Left lobe of liver (tissue), 2 donors: ENCODE measurements at regions not wholly inside any gene's neighbourhood (a gene's known extent, or its start where the extent isn't known, plus 50 kb on each side); places are given as distances from the start of the nearest gene placed in this dataset.
A peak's percentile ranks its signal among the peaks of the same experiment; 100 is the strongest.

Experiments
- ATAC-seq: fragments of 200-7000 bp; cut with Tn5 transposase; one replicate; pipeline ENCODE4 v1.9.1; 2020; ENCODE audit warnings: mild to moderate bottlenecking, moderate library complexity
- DNase-seq: peaks from one replicate; pipeline ENCODE4 v3.0.0-alpha.2; 2020; ENCODE audit warnings: low spot score
- donor health status: DM: no; HTN: no; CAD: no; lungs with moderate emphysema.
- donor health status: DM: no; HTN: yes; CAD: no.

DNA sequence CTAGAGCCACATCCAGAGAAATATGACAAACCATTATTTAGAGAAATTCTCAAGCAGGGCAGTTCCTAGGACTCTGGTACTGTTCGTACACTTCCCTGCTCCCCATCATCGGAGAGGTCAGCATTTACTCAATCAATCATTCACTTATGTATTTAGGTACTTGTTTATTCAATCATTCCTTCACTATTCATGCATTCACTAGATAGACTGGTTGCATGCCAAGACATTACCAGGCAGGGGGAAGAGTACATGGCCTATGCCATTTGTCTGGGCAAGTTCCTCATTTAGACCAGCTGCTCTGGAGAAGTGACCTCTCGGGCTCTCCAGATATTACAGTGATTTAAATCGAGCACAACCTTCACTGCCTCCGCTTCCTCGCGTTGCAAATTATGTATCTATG, 603.4 kb downstream of the KCNJ2 start:
- DNase-seq (no peak), ATAC-seq (no peak)

GRCh38 chr17:70773258-70773657, 603.9 kb downstream of the KCNJ2 start:
- ATAC-seq (no peak), DNase-seq (no peak)

DNA sequence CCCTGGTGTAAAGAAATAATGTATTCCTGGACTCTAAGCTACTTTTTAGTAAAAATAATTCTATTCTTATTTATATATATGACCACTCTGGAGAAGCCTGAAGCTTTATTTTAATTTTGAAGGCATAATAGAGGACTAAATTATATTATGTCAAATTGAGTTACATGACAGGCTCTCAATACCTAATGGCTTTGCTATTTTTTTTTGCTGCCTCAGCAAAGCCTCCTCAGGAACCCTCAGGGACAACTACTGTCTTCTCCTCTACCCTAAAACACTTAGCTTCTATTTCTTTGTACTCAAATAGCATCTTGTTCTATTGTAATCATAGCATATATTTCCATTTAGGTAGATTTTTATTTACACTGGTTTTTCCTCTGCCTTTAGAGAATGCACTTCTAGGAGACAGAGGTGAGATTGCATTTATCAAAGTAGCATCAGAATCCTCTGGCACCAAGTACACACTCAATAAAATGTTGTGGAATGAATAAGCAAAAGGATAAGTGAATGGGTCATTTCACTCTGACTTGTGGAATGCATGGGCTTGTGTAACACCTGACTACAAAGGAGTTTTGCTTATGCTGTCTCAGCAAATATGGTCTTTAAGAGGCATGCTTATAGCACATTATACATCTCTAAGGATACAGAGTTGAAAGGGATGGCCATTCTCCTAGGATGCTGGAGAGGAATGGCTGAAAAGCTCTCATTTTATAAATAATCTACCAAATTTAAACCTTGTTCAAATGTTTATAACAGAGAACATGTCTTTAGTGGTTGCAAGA, 605.2 kb downstream of the KCNJ2 start:
- DNase-seq (no peak), ATAC-seq (no peak)

GRCh38 chr17:70775679-70776078, 606.3 kb downstream of the KCNJ2 start:
- no peak for DNase-seq

DNA sequence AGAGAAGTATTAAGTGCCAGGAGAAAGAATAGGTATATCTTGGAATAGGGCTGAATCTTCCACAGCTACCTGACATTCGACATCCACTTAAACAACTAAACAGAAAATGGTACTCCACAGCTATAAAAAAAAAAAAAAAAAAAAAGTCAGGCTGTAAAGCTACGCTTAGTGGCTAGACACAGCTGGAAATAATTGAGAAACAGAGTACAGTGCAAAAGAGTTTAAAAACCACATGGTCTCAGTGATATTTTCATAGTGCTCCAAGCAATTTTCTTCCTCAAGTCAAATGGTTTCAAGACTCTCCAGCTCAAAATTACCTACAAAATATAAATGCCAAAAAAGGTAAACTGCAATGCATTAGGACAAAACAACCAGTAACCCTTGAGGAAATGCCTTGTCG, 607.1 kb downstream of the KCNJ2 start:
- no peak for ATAC-seq

More at GRCh38 chr17:70775679-70776078, 606.3 kb downstream of the KCNJ2 start:
- no peak for ATAC-seq

GRCh38 chr17:70780031-70780430, 610.7 kb downstream of the KCNJ2 start:
- DNase-seq (no peak), ATAC-seq (no peak)

More for the DNA sequence above, 607.1 kb downstream of the KCNJ2 start:
- no peak for DNase-seq

DNA sequence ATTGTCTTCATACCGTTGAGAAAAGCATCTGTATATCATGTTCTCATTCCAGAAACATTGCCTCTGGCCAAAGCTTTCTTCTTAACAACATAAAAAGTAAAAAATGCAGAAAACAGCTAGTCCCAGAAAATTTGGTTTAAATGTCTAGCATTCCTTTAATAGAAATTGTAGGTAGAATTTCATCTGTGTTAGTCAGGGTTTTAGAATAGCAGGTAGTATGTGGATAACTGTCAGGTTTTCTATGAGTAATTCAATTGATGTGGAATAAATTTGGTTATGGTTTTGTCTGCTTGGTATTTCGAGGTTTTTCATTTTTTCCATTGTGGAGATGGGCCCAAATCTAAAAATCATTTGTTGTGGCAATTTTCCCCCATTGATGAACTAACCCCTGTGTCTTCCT, 616.7 kb downstream of the KCNJ2 start:
- DNase-seq = no peak
- no peak for ATAC-seq

DNA sequence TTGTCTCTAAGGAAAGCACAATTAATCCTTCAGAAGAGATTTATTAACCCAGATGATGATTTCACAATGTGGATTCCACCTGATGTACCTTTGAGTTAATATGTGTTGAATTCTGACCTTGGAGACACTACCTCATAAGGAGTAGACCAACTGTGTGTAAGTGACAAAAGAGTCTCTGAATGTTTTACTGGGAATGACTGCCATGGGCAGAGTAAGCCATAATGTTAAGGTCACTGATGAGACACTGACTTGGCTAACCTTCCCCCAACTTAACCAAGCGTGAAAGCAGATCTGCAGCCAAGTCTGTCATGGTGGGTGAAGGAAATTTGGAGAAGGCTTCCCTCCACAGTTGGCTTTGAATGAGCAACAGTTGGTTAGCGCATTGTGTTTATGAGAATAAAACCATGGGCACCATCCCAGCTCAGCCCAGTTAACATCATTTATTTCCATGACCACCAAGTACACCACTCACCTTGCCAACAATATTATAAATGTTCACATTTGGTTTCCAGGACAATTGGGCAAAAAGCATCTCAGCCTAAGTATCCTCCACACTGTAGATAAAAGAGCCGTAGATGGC, 618.5 kb downstream of the KCNJ2 start:
- no peak for ATAC-seq
- DNase-seq = no peak

- no peak for ATAC-seq
Observed at GRCh38 chr17:70791748-70792443, 622.6 kb downstream of the KCNJ2 start.

GRCh38 chr17:70794738-70795137, 625.4 kb downstream of the KCNJ2 start:
- DNase-seq (no peak), ATAC-seq (peak; percentile 60)

More at GRCh38 chr17:70791748-70792443, 622.6 kb downstream of the KCNJ2 start:
- no peak for DNase-seq

GRCh38 chr17:70795620-70796019, 626.3 kb downstream of the KCNJ2 start:
- DNase-seq (no peak), ATAC-seq (no peak)

- ATAC-seq = no peak
- DNase-seq = no peak
Observed at GRCh38 chr17:70796757-70797156, 627.4 kb downstream of the KCNJ2 start.

DNA sequence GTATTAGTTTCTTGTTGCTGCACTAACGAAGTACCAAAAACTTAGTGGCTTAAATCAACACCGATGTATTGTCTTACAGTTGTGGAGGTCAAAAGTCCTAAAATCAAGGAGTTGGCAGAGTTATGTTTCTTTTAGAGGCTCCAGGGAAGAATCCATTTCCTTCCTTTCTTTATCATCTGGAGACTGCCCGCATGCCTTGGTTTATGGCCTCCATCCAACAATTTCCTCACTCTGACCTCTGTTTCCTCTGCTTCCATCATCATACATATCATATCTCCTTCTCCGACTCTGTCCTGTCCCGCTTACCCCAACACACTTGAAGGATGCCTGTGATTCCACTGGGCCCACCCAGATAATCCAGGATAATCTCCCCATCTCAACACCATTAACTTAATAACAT, 627.8 kb downstream of the KCNJ2 start:
- no peak for DNase-seq
- ATAC-seq = no peak

- ATAC-seq = no peak
- no peak for DNase-seq
Observed at GRCh38 chr17:70804161-70804560, 634.8 kb downstream of the KCNJ2 start.

GRCh38 chr17:70808596-70808995, 639.3 kb downstream of the KCNJ2 start:
- peak; percentile 71 for ATAC-seq
- DNase-seq = no peak

- DNase-seq = no peak
- no peak for ATAC-seq
Observed at GRCh38 chr17:70810609-70811008, 641.3 kb downstream of the KCNJ2 start.

GRCh38 chr17:70813355-70813930, 644.1 kb downstream of the KCNJ2 start:
- DNase-seq (no peak), ATAC-seq (peak; percentile 19)

DNA sequence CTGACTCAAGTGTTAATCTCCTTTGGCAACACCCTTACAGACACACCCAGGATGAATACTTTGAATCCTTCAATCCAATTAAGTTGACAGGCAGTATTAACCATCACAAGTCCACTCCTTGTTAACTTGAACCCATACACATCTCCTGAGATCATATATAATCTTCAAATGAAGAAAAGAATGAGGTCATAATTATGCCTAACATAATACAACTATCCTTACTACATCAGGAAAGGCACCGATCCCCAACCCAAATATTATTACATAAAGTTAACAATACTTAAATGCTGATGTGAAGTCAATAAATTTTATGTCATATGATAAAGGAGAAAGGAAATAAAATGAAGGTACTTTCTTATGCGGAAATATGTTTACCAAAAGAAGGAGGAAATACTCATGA, 649.9 kb downstream of the KCNJ2 start:
- ATAC-seq (no peak), DNase-seq (no peak)

- no peak for DNase-seq
- ATAC-seq = no peak
Observed at GRCh38 chr17:70820276-70820675, 650.9 kb downstream of the KCNJ2 start.

GRCh38 chr17:70825321-70826125, 656.2 kb downstream of the KCNJ2 start:
- DNase-seq (no peak), ATAC-seq (no peak)

DNA sequence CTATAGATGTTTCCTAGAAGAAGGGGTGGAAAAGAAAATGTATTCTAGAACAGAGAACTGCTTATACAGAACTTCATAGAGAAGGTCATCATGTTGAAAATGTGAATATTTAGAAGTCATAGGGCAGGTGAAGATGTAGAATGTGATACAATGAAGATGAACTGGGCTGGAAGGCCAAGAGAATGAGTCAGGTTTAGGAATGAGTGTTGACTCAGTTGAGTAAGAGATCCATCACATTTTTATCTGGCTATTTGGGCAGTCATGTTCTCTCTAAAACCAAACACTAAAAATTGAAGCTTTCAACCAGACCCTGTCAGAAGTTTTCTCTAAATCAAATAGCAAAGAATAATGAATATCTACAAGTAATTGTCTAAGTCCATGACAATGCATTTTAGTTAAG, 660.5 kb downstream of the KCNJ2 start:
- DNase-seq (no peak), ATAC-seq (no peak)
